ENCODE measurements at regions not wholly inside any gene's neighbourhood (a gene's known extent, or its start where the extent isn't known, plus 50 kb on each side); places are given as distances from the start of the nearest gene placed in this dataset.
"Not testable (repeated sequence)": the region's sequence is repeated elsewhere in the genome, so short reads cannot be mapped to it uniquely, and the experiment has no call there.

DNA sequence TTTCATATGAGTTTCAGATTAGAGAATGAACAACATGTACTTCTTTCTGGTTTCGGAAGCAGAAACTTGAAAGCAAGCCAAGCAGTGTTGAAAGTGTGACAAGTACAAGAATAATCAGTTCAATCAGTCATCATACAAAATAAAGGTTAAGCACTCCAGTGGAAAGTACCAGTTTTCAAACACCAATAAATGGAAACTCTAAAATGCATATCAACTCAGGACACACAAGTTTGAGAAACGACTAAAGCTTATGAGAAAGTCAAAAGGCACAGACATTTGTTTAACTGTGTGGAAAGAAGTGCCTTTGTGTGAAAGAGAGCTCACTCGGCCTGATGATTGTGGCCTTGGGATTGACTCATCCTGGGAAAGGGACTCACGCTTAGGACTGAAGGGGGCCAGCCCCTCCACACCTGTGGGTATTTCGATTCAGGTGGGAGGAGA, 60.6 kb upstream of the AKR1C1 start:
- peak in 1 of 3 experiments; percentile 4 for DNase-seq (ENCODE audit: low read depth in 3 of 3)

GRCh38 chr10:4903126-4903525, 60.1 kb upstream of the AKR1C1 start:
- DNase-seq (ENCODE audit: low read depth in 3 of 3), result not testable (repeated sequence)

GRCh38 chr10:4903675-4904074, 59.5 kb upstream of the AKR1C1 start:
- not testable (repeated sequence) for DNase-seq (ENCODE audit: low read depth in 3 of 3)

DNA sequence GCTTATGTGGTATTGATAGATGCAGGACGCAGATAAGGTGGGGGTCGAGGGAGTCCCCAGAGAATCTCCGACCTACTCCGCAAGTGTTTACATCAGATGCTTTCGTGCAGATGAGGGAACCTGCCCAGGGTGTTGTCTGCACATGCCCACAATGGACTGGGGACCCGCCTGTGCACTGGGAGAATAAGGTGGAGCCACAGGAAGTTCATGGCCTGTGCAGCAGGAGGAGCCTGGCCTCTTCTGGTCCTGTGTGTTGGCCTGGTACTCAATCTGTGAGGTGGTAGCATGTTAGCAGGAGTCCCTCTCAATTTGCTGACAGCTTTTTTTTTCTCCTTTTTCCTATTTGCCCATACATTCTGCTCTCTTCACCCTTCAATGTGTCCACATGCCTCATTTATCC, 54.1 kb upstream of the AKR1C1 start:
- DNase-seq (ENCODE audit: low read depth in 3 of 3), result no peak
